ENCODE measurements at regions not wholly inside any gene's neighbourhood (a gene's known extent, or its start where the extent isn't known, plus 50 kb on each side); places are given as distances from the start of the nearest gene placed in this dataset.

DNA sequence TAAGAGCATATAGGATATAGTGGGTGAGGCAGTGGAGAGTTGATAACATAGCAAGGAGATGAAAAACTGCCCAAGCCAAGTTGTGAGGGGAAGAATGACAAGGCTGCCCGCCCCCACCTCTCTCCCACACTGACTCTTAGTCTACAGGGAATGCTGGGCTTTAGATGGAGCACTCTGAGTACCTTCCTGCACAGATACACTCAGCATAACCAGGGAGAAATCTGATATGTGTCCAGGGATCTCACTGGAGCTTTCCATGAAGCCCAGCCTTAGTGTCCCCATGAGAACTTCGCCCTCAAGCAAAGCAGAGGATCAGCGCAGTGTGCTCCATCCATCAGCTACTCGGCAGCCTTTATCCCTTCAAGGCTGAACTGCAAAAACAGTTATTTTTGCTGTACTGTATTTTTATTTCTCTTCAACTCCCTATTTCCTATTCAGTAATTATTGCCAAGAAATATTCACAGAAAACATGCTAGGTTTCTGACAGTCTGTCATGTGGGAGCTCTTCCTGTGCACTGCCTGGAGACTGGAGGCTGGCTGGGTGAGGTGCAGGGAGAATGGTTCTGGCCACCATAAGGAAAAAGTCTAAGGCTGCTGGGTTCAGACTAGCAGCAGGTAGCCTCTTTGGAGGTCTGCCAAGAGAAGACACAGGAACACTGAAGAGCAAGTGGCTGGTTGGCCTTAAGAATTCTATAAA, 475.2 kb upstream of the PPP2R3A start:
- DNase-seq = no peak

DNA sequence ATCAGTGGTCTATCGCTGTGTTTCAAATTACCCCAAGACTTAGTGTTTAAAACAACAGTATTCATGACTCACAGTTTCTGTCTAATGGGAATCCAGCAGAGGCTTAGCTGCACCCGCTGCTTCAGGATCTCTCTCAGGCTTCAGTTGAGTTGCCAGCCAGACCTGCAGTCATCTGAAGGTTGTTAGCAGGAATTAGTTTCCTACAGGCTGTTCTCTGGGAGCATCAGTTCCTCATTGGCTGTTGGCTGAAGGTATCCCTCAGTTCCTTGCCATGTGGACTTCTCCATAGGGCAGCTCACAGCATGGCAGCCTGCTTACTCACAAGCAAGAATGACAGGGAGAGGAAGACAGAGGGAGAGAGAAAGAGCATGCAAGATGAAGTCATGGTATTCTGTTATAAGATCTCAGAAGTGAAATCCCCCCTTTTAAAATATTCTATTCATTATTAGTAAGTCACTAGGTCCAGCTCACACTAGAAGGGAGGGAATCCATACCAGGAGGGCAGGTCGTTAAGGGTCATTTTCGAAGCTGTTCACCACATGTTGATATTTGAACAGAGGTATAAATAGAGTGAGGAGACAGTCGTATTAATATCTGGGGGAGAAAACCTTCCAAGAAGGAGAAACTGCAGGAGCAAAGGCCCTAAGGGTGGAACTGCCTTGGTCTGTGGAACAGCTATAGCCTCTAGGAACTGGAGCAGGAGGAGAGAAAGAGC, 473.9 kb upstream of the PPP2R3A start:
- DNase-seq = no peak

DNA sequence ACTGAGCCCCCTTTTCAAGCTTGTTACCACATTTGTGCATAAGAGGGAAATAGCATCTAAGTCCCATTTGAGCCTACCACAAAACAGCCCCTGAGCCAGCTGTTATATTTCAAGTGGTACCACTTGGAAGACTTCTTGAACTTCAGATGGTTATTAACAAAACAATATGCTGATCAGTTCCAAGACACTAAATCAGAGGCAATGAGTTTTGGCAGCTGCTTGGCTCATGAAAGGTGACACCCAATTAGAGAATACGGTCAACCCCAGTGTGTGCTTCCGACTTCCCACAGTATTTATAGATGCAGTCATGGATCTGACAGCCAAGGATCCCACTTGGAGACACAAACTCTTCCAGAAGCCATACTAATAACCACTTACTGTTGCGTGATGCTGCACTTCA, 469.6 kb upstream of the PPP2R3A start:
- peak; percentile 92 for DNase-seq

- no peak for DNase-seq
These were observed 467.5 kb upstream of the PPP2R3A start for GRCh38 chr3:135497979-135498378.

DNA sequence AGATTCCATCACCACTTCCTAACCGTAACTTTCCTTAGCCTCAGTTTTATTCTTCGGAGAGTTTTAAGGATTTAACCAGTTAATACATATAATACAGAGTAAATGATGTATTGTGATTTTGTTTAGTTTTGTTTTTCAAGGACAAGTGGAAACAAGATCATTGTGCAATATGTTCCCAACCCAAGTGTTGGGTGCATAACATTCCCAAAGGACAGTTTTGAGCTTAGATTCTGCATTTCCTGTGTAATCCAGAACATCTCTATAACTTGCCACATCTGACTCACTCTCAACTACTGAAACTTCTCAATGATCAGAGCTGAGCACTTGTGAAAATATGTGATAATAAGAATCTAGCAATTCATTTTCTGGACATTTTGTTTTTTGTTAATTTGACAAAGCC, 466.1 kb upstream of the PPP2R3A start:
- DNase-seq = no peak

DNA sequence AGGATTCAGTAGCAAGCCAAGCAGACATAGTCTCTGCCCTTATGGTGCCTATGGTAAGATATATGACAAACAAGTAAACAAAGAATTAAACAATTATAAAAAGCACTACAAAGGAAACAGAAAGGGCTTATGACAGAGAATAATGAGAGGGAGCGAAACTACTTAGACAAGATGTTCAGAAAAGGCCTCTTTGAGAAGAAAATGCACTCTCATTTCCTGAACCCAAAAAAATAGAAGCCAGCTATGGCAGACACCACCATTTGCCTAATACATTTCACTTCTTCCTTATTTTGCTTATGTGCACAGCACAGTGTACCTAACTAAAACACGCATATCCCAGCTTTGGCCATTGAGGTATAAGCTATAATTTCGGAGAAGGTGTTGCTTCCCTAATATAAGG, 465.5 kb upstream of the PPP2R3A start:
- DNase-seq = no peak

GRCh38 chr3:135503065-135503759, 462.3 kb upstream of the PPP2R3A start:
- DNase-seq = no peak

DNA sequence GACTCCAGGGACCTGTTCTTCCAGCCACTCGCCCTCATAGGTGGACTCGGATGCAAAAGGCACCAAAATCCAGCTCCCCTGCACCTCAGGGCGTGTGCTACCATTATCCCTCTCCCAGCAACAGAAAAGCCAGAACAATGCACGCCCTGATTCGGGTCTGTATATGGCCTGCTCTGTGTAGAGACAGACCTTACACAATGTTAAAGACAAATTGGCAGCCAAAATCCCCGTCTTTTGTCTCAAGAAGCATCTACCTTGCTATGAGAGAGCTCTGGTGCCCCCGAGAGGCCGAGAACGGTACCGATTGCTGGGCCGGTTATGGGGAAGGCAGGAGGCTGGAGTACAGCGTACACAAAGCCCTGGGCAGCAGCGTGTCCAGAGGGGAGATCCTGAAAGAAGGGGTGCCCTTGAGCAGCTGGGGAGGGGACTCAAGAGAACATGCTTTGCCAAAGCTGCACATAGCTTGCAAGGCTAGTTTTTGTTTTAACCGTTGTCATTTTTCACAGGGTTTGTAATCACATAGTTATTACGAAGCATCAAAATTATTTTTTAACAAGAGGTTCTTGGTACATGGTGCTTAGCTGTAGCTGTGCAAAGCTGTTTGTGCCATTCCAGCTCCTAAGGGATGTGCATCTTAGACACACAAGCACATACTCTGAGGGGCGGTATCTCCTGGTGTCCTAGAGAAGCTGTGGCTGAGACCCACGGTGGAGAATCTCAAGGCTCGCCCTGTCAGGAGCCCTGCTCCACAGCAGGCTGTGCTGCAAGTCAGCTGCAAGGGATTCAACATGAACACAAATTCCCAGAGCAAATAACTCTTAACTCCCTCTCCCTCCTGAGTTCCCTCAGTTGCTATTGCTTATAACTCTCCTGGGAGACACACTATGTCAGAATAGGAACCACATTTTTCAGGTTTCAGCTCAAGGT, 461.5 kb upstream of the PPP2R3A start:
- peak; percentile 59 for DNase-seq

- no peak for DNase-seq
These were observed 452.1 kb upstream of the PPP2R3A start for GRCh38 chr3:135513106-135514059.

DNA sequence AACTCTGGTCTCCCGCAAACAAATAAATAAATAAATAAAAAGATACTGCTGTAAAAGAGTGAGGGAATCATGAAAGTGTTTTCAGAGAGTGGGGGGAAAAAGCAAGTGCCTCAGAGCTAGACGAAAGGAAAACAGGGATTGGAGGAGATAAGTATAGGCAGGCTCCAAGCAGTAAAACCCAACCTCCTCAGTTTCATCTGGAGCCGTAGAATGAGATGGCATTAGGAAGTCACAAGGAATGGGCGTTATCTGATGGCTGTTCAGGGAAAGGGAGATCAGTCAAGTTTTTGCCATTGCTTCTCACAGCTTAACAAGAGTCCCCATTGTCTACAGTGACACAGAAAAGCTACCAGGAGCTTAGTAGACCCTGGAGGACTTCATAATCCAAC, 451.5 kb upstream of the PPP2R3A start:
- DNase-seq = no peak

- no peak for DNase-seq
These were observed 449.4 kb upstream of the PPP2R3A start for GRCh38 chr3:135516143-135516542.

DNA sequence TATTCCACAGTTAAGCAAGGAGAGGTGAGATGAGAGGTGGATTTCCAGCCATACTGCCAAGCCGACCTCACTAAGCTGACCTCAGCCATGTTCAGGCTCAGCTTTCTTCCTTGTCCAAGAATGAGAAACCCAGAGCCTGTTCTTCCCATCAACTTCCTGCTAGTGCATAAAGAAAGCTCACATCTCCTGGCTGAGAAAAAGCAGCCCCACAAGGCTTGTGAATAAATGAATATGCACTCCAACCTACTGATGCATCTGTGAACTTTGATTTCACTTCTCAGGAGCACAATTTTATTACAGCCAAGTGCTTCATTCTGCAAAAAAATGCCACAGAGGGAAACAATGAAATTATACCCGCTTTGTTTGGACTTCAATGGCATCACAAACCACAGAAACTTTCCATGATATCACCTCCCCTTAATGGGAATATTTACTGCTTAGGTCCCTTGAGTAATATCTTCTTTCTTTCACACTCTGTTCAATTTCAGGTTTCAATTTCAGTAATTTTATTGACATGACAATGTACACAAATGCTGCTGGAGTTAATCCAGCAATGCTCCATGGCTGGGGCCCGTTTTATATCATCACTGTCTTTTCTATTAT, 437.0 kb upstream of the PPP2R3A start:
- DNase-seq = no peak

DNA sequence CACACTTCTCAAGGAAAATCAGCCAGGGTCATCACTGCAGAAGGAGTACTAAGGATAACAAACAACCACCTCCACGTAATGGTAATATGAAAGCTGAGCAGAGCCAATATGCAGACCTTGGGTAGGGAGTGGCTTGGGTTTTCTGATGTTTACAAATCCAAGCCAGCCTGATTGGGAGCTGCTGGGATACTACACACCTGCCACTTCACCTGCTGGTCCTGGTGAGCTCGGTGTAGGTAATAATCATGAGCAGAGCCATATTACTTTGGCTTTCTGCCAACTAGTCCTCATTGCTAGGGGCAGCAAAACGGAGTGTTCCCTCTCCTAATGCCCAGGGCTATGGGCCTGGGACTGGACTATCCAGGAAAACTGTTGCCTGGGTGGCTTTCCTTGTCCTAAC, 433.5 kb upstream of the PPP2R3A start:
- peak; percentile 66 for DNase-seq

DNA sequence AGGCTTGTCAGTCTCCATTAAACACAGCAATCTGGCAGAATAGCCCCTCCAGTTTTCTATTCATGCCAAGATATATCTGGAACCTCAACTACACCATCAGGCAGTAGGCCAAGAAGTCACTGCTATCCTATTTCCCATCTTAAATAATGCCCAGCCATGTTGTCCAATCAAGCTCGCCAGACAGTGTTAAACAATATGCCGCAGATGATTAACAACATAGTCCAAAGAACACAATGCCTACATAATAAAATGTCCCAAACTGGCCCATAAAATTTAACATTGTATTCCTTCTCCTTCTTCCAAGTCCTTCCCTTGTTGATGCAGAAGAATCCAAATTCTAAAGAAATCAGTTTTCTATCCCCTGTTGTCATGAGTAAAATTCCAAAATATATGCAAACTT, 427.4 kb upstream of the PPP2R3A start:
- no peak for DNase-seq

DNA sequence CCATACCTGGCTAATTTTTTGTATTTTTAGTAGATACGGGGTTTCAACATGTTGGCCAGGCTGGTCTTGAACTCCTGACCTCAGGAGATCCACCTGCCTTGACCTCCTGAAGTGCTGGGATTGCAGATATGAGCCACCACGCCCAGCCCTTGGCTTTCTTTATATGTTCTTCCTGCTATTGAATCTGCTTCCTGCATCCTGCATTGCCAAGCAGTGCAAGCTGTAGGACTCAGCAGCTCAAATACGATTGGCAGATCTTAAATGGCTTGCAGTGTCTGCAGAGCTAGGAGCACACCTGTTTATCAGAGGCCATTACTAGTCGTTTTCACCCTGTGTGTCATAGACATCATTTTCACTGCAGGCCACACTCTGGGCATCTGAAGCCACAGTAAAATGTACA, 426.2 kb upstream of the PPP2R3A start:
- no peak for DNase-seq

GRCh38 chr3:135539854-135540253, 425.7 kb upstream of the PPP2R3A start:
- no peak for DNase-seq

GRCh38 chr3:135549928-135550494, 415.5 kb upstream of the PPP2R3A start:
- no peak for DNase-seq

- DNase-seq = no peak
These were observed 409.4 kb upstream of the PPP2R3A start for GRCh38 chr3:135556174-135556573.

DNA sequence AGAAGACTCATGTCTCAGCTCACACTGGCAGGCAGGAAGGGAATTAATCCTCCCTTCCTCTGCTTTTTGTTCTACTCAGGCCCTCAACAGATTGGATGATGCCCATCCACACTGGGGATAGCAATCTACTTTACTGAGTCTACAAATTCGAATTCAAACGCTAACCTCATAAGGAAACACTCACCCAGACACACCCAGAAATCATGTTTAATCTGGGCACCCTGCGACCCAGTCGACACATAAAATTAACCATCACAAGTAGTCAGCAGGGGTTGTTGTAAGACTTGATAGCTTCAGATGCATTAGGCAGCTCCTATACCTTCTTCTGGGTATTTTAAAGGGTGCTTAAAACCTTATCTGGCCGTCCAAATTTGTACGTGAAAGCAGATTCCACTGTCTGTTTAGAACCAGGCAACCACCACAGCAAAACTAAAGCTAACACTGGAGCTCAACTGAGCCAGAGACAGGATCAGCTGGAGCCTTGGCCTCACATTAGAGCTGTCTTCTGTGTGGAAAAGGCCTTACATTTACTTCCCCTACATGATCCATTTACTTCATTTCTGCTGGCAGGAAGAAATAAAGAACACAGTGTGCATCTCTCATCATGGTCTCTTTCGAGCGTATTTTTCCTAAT, 407.3 kb upstream of the PPP2R3A start:
- no peak for DNase-seq

DNA sequence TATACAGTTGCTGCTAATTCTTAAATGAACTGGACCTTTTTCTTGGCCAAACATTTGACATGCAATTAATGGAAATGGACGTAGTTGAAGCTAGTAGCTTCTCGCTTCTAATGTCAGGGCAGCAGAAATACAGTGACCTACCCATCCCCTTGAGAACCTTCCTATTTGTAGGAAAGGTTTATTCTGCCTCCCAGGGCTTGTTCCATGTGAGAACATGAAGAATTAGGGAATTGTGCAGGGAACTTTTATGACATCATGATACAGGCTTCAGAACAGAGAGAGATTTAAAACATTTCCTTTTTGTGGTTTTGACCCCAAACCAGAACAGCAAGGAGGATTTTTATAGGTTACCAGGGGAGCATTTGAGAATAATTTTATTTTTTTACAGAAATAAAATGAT, 406.6 kb upstream of the PPP2R3A start:
- DNase-seq = no peak

GRCh38 chr3:135559802-135560201, 405.7 kb upstream of the PPP2R3A start:
- DNase-seq = no peak
